HepG2 (cell line): ENCODE measurements at regions not wholly inside any gene's neighbourhood (a gene's known extent, or its start where the extent isn't known, plus 50 kb on each side); places are given as distances from the start of the nearest gene placed in this dataset.

ENCODE experiments used
- ASH2L ChIP-seq: fragments of 300-600, 200-600 bp; sonication (generic); IDR thresholded peaks from 2 replicates; pipeline ENCODE4 v1.7.0; 2017; ENCODE audit warnings: low read depth, mild to moderate bottlenecking, moderate library complexity, mixed read lengths, low read length; ENCODE audit not compliant: insufficient read length
- ATF7 ChIP-seq, 2 experiments: fragments of 450-650 bp in 1 of 2; sonication (generic) in 1 of 2; formaldehyde crosslinking in 1 of 2; IDR thresholded peaks; 2 replicates each; pipeline versions ENCODE4 v1.4.0 to v1.6.1; 2016 to 2020; ENCODE audit warnings: antibody characterized with exemption in 1 of 2, mild to moderate bottlenecking in 1 of 2, missing genetic modification reagents in 1 of 2
- CTCF ChIP-seq: sonication (generic); formaldehyde crosslinking; IDR thresholded peaks from 2 replicates; pipeline ENCODE4 v1.5.0; 2020; ENCODE audit warnings: mild to moderate bottlenecking, missing genetic modification reagents, moderate library complexity
- EZH2 ChIP-seq: conservative IDR thresholded peaks from 2 replicates; pipeline ENCODE4 v1.6.1; 2012; ENCODE audit warnings: mild to moderate bottlenecking, low read depth, low read length, moderate library complexity
- FOXK2 ChIP-seq: fragments of 450-650 bp; IDR thresholded peaks from 2 replicates; pipeline ENCODE4 v1.6.1; 2016
- FOXO1 ChIP-seq: sonication (generic); formaldehyde crosslinking; IDR thresholded peaks from 2 replicates; pipeline ENCODE4 v1.4.0; 2020; ENCODE audit warnings: missing genetic modification reagents
- ZFP90 ChIP-seq: sonication (generic); formaldehyde crosslinking; IDR thresholded peaks from 2 replicates; pipeline ENCODE4 v1.8.0; 2022; ENCODE audit warnings: missing genetic modification reagents, mild to moderate bottlenecking, inconsistent platforms, borderline replicate concordance
- ZNF589 ChIP-seq: sonication (generic); formaldehyde crosslinking; conservative IDR thresholded peaks from 2 replicates; pipeline ENCODE4 v1.8.0; 2022; ENCODE audit warnings: mild to moderate bottlenecking, moderate library complexity, missing genetic modification reagents

GRCh38 chr10:78403781-78404180 is 370.1 kb downstream of the RPS24 start:
- TF ChIP-seq ZNF589 (CRISPR knock-in tag) = no peak
- no peak for TF ChIP-seq ATF7 (IDR thresholded peaks at IDR 0.05)
- no peak for TF ChIP-seq ATF7 (CRISPR knock-in tag; IDR thresholded peaks at IDR 0.05)
- TF ChIP-seq FOXK2 = no peak
- no peak for TF ChIP-seq FOXO1 (CRISPR knock-in tag)
- TF ChIP-seq ZFP90 (CRISPR knock-in tag) = no peak
- TF ChIP-seq EZH2 = no peak
- no peak for TF ChIP-seq CTCF (CRISPR knock-in tag)
- no peak for TF ChIP-seq ASH2L
